ENCODE measurements at regions not wholly inside any gene's neighbourhood (a gene's known extent, or its start where the extent isn't known, plus 50 kb on each side); places are given as distances from the start of the nearest gene placed in this dataset.

- TF ChIP-seq, protein P1, sequence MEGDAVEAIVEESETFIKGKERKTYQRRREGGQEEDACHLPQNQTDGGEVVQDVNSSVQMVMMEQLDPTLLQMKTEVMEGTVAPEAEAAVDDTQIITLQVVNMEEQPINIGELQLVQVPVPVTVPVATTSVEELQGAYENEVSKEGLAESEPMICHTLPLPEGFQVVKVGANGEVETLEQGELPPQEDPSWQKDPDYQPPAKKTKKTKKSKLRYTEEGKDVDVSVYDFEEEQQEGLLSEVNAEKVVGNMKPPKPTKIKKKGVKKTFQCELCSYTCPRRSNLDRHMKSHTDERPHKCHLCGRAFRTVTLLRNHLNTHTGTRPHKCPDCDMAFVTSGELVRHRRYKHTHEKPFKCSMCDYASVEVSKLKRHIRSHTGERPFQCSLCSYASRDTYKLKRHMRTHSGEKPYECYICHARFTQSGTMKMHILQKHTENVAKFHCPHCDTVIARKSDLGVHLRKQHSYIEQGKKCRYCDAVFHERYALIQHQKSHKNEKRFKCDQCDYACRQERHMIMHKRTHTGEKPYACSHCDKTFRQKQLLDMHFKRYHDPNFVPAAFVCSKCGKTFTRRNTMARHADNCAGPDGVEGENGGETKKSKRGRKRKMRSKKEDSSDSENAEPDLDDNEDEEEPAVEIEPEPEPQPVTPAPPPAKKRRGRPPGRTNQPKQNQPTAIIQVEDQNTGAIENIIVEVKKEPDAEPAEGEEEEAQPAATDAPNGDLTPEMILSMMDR (IDR thresholded peaks at IDR 0.05; ENCODE audit: low read depth, low read length, missing input control) = no peak
- no peak for TF ChIP-seq JUND (IDR thresholded peaks at IDR 0.05)
Measured at GRCh38 chr7:69062020-69062765, 536.1 kb upstream of the AUTS2 start.
